ENCODE measurements at regions not wholly inside any gene's neighbourhood (a gene's known extent, or its start where the extent isn't known, plus 50 kb on each side); places are given as distances from the start of the nearest gene placed in this dataset.
"Not testable (repeated sequence)": the region's sequence is repeated elsewhere in the genome, so short reads cannot be mapped to it uniquely, and the experiment has no call there.

- no peak overlapping the region for H3K4me3 Mint-ChIP-seq
- H3K27me3 Mint-ChIP-seq, result no peaks in the 10 kb centered on the region
- no peaks in the 10 kb centered on the region for H3K36me3 Mint-ChIP-seq
- H3K9me3 Mint-ChIP-seq, result peaks cover 6% of the 10 kb centered on the region
- no peaks in the 10 kb centered on the region for H3K4me1 Mint-ChIP-seq (ENCODE audit: low read depth in 2 of 2)
- no peak overlapping the region for H3K27ac Mint-ChIP-seq
- DNase-seq (ENCODE audit: low spot score) (no peak), ATAC-seq (no peak)
Measured at GRCh38 chr7:68162712-68163111, 1166.1 kb downstream of the TYW1 start.

- no peak for DNase-seq (ENCODE audit: low spot score)
- Mint-ChIP-seq H3K27ac (no peak overlapping the region), H3K9me3 (peaks cover 6% of the 10 kb centered on the region), H3K27me3 (no peaks in the 10 kb centered on the region), H3K36me3 (no peaks in the 10 kb centered on the region), H3K4me1 (ENCODE audit: low read depth in 2 of 2) (no peaks in the 10 kb centered on the region), H3K4me3 (no peak overlapping the region)
- no peak for ATAC-seq
Measured at GRCh38 chr7:68166525-68166924, 1169.9 kb downstream of the TYW1 start.

GRCh38 chr7:68173513-68173912 lies 1176.9 kb downstream of the TYW1 start:
- ATAC-seq (no peak), DNase-seq (ENCODE audit: low spot score) (no peak)
- Mint-ChIP-seq H3K36me3 (no peaks in the 10 kb centered on the region), H3K4me1 (ENCODE audit: low read depth in 2 of 2) (no peaks in the 10 kb centered on the region), H3K9me3 (no peaks in the 10 kb centered on the region), H3K27ac (no peak overlapping the region), H3K4me3 (no peak overlapping the region), H3K27me3 (no peaks in the 10 kb centered on the region)

- no peaks in the 10 kb centered on the region for H3K36me3 Mint-ChIP-seq
- no peak overlapping the region for H3K27ac Mint-ChIP-seq
- no peak overlapping the region for H3K4me3 Mint-ChIP-seq
- no peaks in the 10 kb centered on the region for H3K27me3 Mint-ChIP-seq
- ATAC-seq (no peak), DNase-seq (ENCODE audit: low spot score) (no peak)
- H3K9me3 Mint-ChIP-seq, result peaks cover 5% of the 10 kb centered on the region
- H3K4me1 Mint-ChIP-seq (ENCODE audit: low read depth in 2 of 2), result no peaks in the 10 kb centered on the region
Measured at GRCh38 chr7:68176974-68177373, 1180.3 kb downstream of the TYW1 start.

GRCh38 chr7:68180761-68181160 lies 1184.1 kb downstream of the TYW1 start:
- DNase-seq (ENCODE audit: low spot score) (no peak), ATAC-seq (no peak)
- Mint-ChIP-seq H3K36me3 (no peaks in the 10 kb centered on the region), H3K9me3 (peaks cover 5% of the 10 kb centered on the region), H3K27ac (no peak overlapping the region), H3K27me3 (no peaks in the 10 kb centered on the region), H3K4me3 (no peak overlapping the region), H3K4me1 (ENCODE audit: low read depth in 2 of 2) (no peaks in the 10 kb centered on the region)

GRCh38 chr7:68183176-68183575 lies 1186.5 kb downstream of the TYW1 start:
- Mint-ChIP-seq H3K4me3 (no peak overlapping the region), H3K9me3 (peaks cover 10% of the 10 kb centered on the region), H3K27me3 (no peaks in the 10 kb centered on the region), H3K27ac (no peak overlapping the region), H3K36me3 (no peaks in the 10 kb centered on the region), H3K4me1 (ENCODE audit: low read depth in 2 of 2) (no peaks in the 10 kb centered on the region)
- peak in 1 of 2 donors; percentile 40 for ATAC-seq
- no peak for DNase-seq (ENCODE audit: low spot score)

- DNase-seq (ENCODE audit: low spot score), result no peak
- Mint-ChIP-seq H3K27ac (no peak overlapping the region), H3K9me3 (peaks cover 6% of the 10 kb centered on the region), H3K36me3 (no peaks in the 10 kb centered on the region), H3K4me3 (no peak overlapping the region), H3K4me1 (ENCODE audit: low read depth in 2 of 2) (no peaks in the 10 kb centered on the region), H3K27me3 (no peaks in the 10 kb centered on the region)
- no peak for ATAC-seq
Measured at GRCh38 chr7:68185631-68186456, 1189.2 kb downstream of the TYW1 start.

- no peak overlapping the region for H3K27ac Mint-ChIP-seq
- no peak overlapping the region for H3K4me3 Mint-ChIP-seq
- DNase-seq (ENCODE audit: low spot score) (no peak), ATAC-seq (no peak)
- H3K27me3 Mint-ChIP-seq, result no peaks in the 10 kb centered on the region
- no peaks in the 10 kb centered on the region for H3K4me1 Mint-ChIP-seq (ENCODE audit: low read depth in 2 of 2)
- H3K36me3 Mint-ChIP-seq, result no peaks in the 10 kb centered on the region
- H3K9me3 Mint-ChIP-seq, result peaks cover 6% of the 10 kb centered on the region
Measured at GRCh38 chr7:68187532-68187931, 1190.9 kb downstream of the TYW1 start.

GRCh38 chr7:68192941-68193340 lies 1196.3 kb downstream of the TYW1 start:
- H3K27ac Mint-ChIP-seq, result no peak overlapping the region
- H3K9me3 Mint-ChIP-seq, result peaks cover 9% of the 10 kb centered on the region
- DNase-seq (ENCODE audit: low spot score) (no peak), ATAC-seq (no peak)
- no peaks in the 10 kb centered on the region for H3K27me3 Mint-ChIP-seq
- no peaks in the 10 kb centered on the region for H3K4me1 Mint-ChIP-seq (ENCODE audit: low read depth in 2 of 2)
- H3K4me3 Mint-ChIP-seq, result no peak overlapping the region
- H3K36me3 Mint-ChIP-seq, result no peaks in the 10 kb centered on the region

- H3K4me1 Mint-ChIP-seq (ENCODE audit: low read depth in 2 of 2); H3K4me3 Mint-ChIP-seq; DNase-seq (ENCODE audit: low spot score); H3K27me3 Mint-ChIP-seq; H3K27ac Mint-ChIP-seq; H3K36me3 Mint-ChIP-seq; ATAC-seq: not testable (repeated sequence)
- H3K9me3 Mint-ChIP-seq, result peaks cover 11% of the 10 kb centered on the region
Measured at GRCh38 chr7:68195642-68196041, 1199.0 kb downstream of the TYW1 start.

- Mint-ChIP-seq H3K27ac (no peak overlapping the region), H3K9me3 (peaks cover 14% of the 10 kb centered on the region), H3K27me3 (no peaks in the 10 kb centered on the region), H3K4me1 (ENCODE audit: low read depth in 2 of 2) (no peaks in the 10 kb centered on the region), H3K4me3 (no peak overlapping the region), H3K36me3 (no peaks in the 10 kb centered on the region)
- ATAC-seq, result no peak
- DNase-seq (ENCODE audit: low spot score), result no peak
Measured at GRCh38 chr7:68200051-68200670, 1203.5 kb downstream of the TYW1 start.

- DNase-seq (ENCODE audit: low spot score), result no peak
- Mint-ChIP-seq H3K27ac (no peak overlapping the region), H3K4me3 (no peak overlapping the region), H3K27me3 (no peaks in the 10 kb centered on the region), H3K4me1 (ENCODE audit: low read depth in 2 of 2) (no peaks in the 10 kb centered on the region), H3K36me3 (no peaks in the 10 kb centered on the region), H3K9me3 (peaks cover 10% of the 10 kb centered on the region)
- ATAC-seq, result no peak
Measured at GRCh38 chr7:68203251-68203650, 1206.6 kb downstream of the TYW1 start.

GRCh38 chr7:68205826-68206225 lies 1209.2 kb downstream of the TYW1 start:
- ATAC-seq (no peak), DNase-seq (ENCODE audit: low spot score) (no peak)
- no peak overlapping the region for H3K27ac Mint-ChIP-seq
- no peaks in the 10 kb centered on the region for H3K27me3 Mint-ChIP-seq
- H3K9me3 Mint-ChIP-seq, result peaks cover 9% of the 10 kb centered on the region
- H3K4me1 Mint-ChIP-seq (ENCODE audit: low read depth in 2 of 2), result no peaks in the 10 kb centered on the region
- H3K36me3 Mint-ChIP-seq, result no peaks in the 10 kb centered on the region
- H3K4me3 Mint-ChIP-seq, result no peak overlapping the region

- H3K27me3 Mint-ChIP-seq, result no peaks in the 10 kb centered on the region
- H3K36me3 Mint-ChIP-seq, result no peaks in the 10 kb centered on the region
- peak in 1 of 2 donors; percentile 45 for ATAC-seq
- no peak overlapping the region for H3K27ac Mint-ChIP-seq
- no peaks in the 10 kb centered on the region for H3K4me1 Mint-ChIP-seq (ENCODE audit: low read depth in 2 of 2)
- DNase-seq (ENCODE audit: low spot score), result no peak
- H3K4me3 Mint-ChIP-seq, result no peak overlapping the region
- H3K9me3 Mint-ChIP-seq, result peaks cover 13% of the 10 kb centered on the region
Measured at GRCh38 chr7:68206946-68207485, 1210.4 kb downstream of the TYW1 start.
